Esophagus squamous epithelium (tissue), 5 donors: ENCODE measurements at regions not wholly inside any gene's neighbourhood (a gene's known extent, or its start where the extent isn't known, plus 50 kb on each side); places are given as distances from the start of the nearest gene placed in this dataset.

Source experiments
- DNase-seq: peaks from one replicate; lab custom pipeline; 2025; lab: John Stamatoyannopoulos, UW
- H3K27ac ChIP-seq, 4 donors: fragments of 200-600 bp; sonication (generic); one replicate each; pipeline ENCODE4 v1.5.1; 2016 to 2019; ENCODE audit warnings: mild to moderate bottlenecking in 1 of 4
- H3K27me3 ChIP-seq, 4 donors: fragments of 200-600 bp; sonication (generic); 1 replicate in 3 of 4; 2 replicates in 1 of 4; pipeline versions ENCODE4 v1.5.1 to v1.6.0; 2017 to 2021; ENCODE audit warnings: antibody characterized with exemption in 1 of 4
- H3K36me3 ChIP-seq, 3 donors: fragments of 200-600 bp; sonication (generic); one replicate each; pipeline ENCODE4 v1.5.1; 2016 to 2019
- H3K4me1 ChIP-seq, 3 donors: fragments of 200-600 bp; sonication (generic); one replicate each; pipeline ENCODE4 v1.5.1; 2017 to 2019
- H3K4me3 ChIP-seq, 4 donors: fragments of 200-600 bp; sonication (generic); 1 replicate in 3 of 4; 2 replicates in 1 of 4; pipeline ENCODE4 v1.5.1; 2016 to 2019; ENCODE audit warnings: mild to moderate bottlenecking in 2 of 4, moderate library complexity in 1 of 4
- H3K9me3 ChIP-seq, 3 donors: fragments of 200-600 bp; sonication (generic); one replicate each; pipeline ENCODE4 v1.5.1; 2016 to 2019
- CTCF ChIP-seq, 6 experiments: fragments of 450-650 bp in 4 of 6; fragments of 200-600 bp in 2 of 6; sonication (generic) in 2 of 6; IDR thresholded peaks; one replicate each; pipeline ENCODE4 v1.5.1; 2016 to 2019; ENCODE audit warnings: antibody characterized with exemption in 6 of 6, mild to moderate bottlenecking in 4 of 6, moderate library complexity in 4 of 6
- POLR2A ChIP-seq, 4 donors: fragments of 450-650 bp; IDR thresholded peaks; one replicate each; pipeline ENCODE4 v1.6.1; 2017; ENCODE audit warnings: antibody characterized with exemption in 4 of 4, mild to moderate bottlenecking in 4 of 4, moderate library complexity in 3 of 4
- WGBS, 2 donors: methylation state at CpG; one replicate each; pipeline ENCODE4 v1.1.5; 2018; 5-methylcytosine and 5-hydroxymethylcytosine counted together
- intact Hi-C: fragments of 100-400 bp; cut with DNase I; formaldehyde crosslinking; loops from one replicate; pipeline ENCODE4 v1.15.0; 2022
- donor health status: DM: yes; HTN: yes; CAD: no.

DNA sequence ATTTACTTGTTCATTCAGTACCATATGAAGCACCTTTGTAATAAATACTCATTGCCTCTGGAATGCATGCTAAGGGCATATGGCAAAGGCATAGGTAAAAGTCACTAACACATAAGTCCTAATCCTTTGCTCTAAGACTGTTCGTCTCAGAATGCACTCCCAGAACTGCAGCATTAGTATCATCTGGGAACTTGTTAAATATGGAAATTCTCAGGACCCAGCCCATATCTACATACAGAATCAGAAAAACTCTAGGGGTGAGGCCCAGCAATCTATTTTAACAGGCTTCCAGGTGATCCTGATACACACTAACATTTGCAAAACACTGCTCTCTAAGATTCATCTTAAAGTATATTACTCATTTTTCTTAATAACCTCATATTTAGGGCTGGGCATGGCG lies 113.8 kb upstream of the CDH6 start:
- Histone ChIP-seq H3K9me3 (no peaks in the 10 kb centered on the region), H3K36me3 (no peaks in the 10 kb centered on the region), H3K4me1 (no peaks in the 10 kb centered on the region), H3K27me3 (no peaks in the 10 kb centered on the region), H3K27ac (no peak overlapping the region), H3K4me3 (no peak overlapping the region)
- TF ChIP-seq POLR2A (IDR thresholded peaks at IDR 0.05) (no peak), CTCF (IDR thresholded peaks at IDR 0.05) (no peak)
- DNase-seq: no peak
- intact Hi-C loops: no loop called here
- WGBS, 2 donors: 83 to 94% methylated on average over 2 of the region's 2 CpGs

DNA sequence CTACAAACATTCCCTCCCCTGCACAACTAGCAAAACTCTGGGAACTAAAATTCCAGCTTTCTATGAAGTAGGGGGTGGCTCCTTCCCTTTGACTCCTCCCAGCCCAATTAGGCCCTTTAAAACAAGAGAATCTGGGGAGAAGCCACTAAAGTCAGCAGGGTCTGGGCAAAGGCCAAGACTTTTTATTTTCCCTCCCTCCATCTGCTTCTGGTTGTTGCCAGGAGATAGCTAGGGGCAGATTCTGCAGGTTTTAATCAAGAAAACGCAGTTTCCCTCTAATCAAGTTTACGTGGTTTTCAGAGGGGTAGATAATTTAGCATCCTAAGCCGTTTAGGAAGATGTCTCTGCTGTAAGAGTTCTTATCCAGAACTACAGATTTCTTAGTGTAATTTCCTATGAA lies 114.5 kb upstream of the CDH6 start:
- no peaks in the 10 kb centered on the region for H3K27me3 ChIP-seq
- TF ChIP-seq CTCF (IDR thresholded peaks at IDR 0.05): no peak
- no peak for TF ChIP-seq POLR2A (IDR thresholded peaks at IDR 0.05)
- DNase-seq: no peak
- H3K27ac ChIP-seq: no peak overlapping the region
- WGBS, 2 donors: 46 to 72% methylated on average over 2 to 3 of the region's 3 CpGs
- no peaks in the 10 kb centered on the region for H3K9me3 ChIP-seq
- H3K4me3 ChIP-seq: no peak overlapping the region
- no peaks in the 10 kb centered on the region for H3K36me3 ChIP-seq
- intact Hi-C loops: no loop called here
- H3K4me1 ChIP-seq: no peaks in the 10 kb centered on the region

GRCh38 chr5:31075981-31076380 lies 117.5 kb upstream of the CDH6 start:
- DNase-seq: no peak
- no peak overlapping the region for H3K27ac ChIP-seq
- H3K36me3 ChIP-seq: no peaks in the 10 kb centered on the region
- WGBS, 2 donors: 64% methylated on average over 6 of the region's 6 CpGs
- TF ChIP-seq CTCF (IDR thresholded peaks at IDR 0.05) (no peak), POLR2A (IDR thresholded peaks at IDR 0.05) (no peak)
- H3K9me3 ChIP-seq: no peaks in the 10 kb centered on the region
- intact Hi-C loops: no loop called here
- no peaks in the 10 kb centered on the region for H3K4me1 ChIP-seq
- H3K27me3 ChIP-seq: no peaks in the 10 kb centered on the region
- no peak overlapping the region for H3K4me3 ChIP-seq

GRCh38 chr5:31068287-31068686 lies 125.2 kb upstream of the CDH6 start:
- TF ChIP-seq POLR2A (IDR thresholded peaks at IDR 0.05) (no peak), CTCF (IDR thresholded peaks at IDR 0.05) (no peak)
- no peak for DNase-seq
- no peak overlapping the region for H3K27ac ChIP-seq
- no peaks in the 10 kb centered on the region for H3K36me3 ChIP-seq
- H3K9me3 ChIP-seq: no peaks in the 10 kb centered on the region
- intact Hi-C loops: no loop called here
- H3K4me3 ChIP-seq: no peak overlapping the region
- H3K4me1 ChIP-seq: no peaks in the 10 kb centered on the region
- no peaks in the 10 kb centered on the region for H3K27me3 ChIP-seq
- WGBS, 2 donors: 53 to 76% methylated on average over 1 of the region's 1 CpG

DNA sequence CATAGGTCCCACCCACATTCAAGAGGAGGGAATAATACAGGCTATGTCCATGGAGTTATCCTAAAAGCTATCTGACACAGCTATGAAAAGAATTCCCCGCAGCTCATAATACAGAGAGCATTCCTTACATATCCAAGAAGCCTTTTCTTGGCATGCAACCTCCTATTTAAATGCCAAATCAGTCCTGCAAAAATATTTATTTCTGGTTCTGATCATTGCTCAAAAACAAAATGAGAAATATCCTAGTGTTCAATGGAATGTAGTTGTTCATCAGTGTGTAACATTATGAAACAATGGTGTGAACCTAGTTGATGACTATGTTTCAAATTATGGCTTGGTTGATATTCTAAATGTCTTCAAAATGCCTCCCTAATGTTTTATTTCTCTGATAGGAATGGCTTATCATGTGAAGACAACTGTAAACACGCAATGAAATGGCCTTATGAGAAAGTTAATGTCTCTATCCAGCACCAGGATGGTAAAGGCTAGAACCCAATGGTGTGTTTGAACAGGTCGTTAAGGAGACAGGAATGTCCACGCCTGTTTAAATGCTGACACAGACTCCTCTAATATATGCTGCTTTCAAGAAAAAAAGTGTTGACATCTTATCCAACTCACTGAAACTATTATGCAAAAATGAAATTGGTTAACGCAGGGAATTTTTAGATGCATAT lies 126.7 kb upstream of the CDH6 start:
- WGBS, 2 donors: 63 to 64% methylated on average over 5 of the region's 5 CpGs
- no peak overlapping the region for H3K4me3 ChIP-seq
- no peaks in the 10 kb centered on the region for H3K27me3 ChIP-seq
- H3K4me1 ChIP-seq: no peaks in the 10 kb centered on the region
- no peaks in the 10 kb centered on the region for H3K36me3 ChIP-seq
- intact Hi-C loops: no loop called here
- no peak overlapping the region for H3K27ac ChIP-seq
- no peak for DNase-seq
- no peaks in the 10 kb centered on the region for H3K9me3 ChIP-seq
- TF ChIP-seq CTCF (IDR thresholded peaks at IDR 0.05) (no peak), POLR2A (IDR thresholded peaks at IDR 0.05) (no peak)
